Natural killer cell (primary cell): ENCODE measurements at regions not wholly inside any gene's neighbourhood (a gene's known extent, or its start where the extent isn't known, plus 50 kb on each side); places are given as distances from the start of the nearest gene placed in this dataset.

Experiments
- ATAC-seq, 3 donors: fragments of 150-1000 bp in 2 of 3; fragments of 200-7000 bp in 1 of 3; cut with Tn5 transposase; 1 replicate in 1 of 3; 2 replicates in 2 of 3; pipeline ENCODE4 v1.10.0; 2021; ENCODE audit warnings: mild to moderate bottlenecking in 2 of 3, moderate library complexity in 2 of 3
- DNase-seq, 2 donors: peaks; one replicate each; pipeline versions ENCODE4 v3.0.0 to v3.0.0-alpha.2; 2013 to 2021; ENCODE audit warnings: mixed read lengths in 1 of 2
- H3K27ac ChIP-seq: one replicate; pipeline ENCODE4 v1.5.1; 2013; ENCODE audit warnings: mild to moderate bottlenecking, low read length
- H3K27me3 ChIP-seq: one replicate; pipeline ENCODE4 v1.6.1; 2013; ENCODE audit warnings: low read length; ENCODE audit not compliant: control insufficient read depth, insufficient read depth
- H3K36me3 ChIP-seq: one replicate; pipeline ENCODE4 v1.6.1; 2013; ENCODE audit warnings: low read length; ENCODE audit not compliant: control insufficient read depth, insufficient read depth
- H3K4me1 ChIP-seq: one replicate; pipeline ENCODE4 v1.6.1; 2013; ENCODE audit warnings: low read length; ENCODE audit not compliant: control insufficient read depth, insufficient read depth
- H3K4me3 ChIP-seq: one replicate; pipeline ENCODE4 v1.5.1; 2013; ENCODE audit warnings: low read length
- H3K9me3 ChIP-seq: one replicate; pipeline ENCODE4 v1.6.1; 2013; ENCODE audit warnings: low read length; ENCODE audit not compliant: control insufficient read depth, insufficient read depth
- H3K27ac Mint-ChIP-seq, 2 donors: one replicate each; pipeline ENCODE4 v1.8.0; 2022; ENCODE audit warnings: mild to moderate bottlenecking in 2 of 2, mixed read lengths in 2 of 2, moderate library complexity in 1 of 2
- H3K27me3 Mint-ChIP-seq, 2 donors: one replicate each; pipeline ENCODE4 v1.8.0; 2022; ENCODE audit warnings: low read depth in 2 of 2, mixed read lengths in 2 of 2
- H3K36me3 Mint-ChIP-seq: one replicate; pipeline ENCODE4 v1.8.0; 2022; ENCODE audit warnings: mixed read lengths
- H3K4me1 Mint-ChIP-seq, 2 donors: one replicate each; pipeline ENCODE4 v1.8.0; 2022; ENCODE audit warnings: mixed read lengths in 2 of 2
- H3K4me3 Mint-ChIP-seq: one replicate; pipeline ENCODE4 v1.8.0; 2022; ENCODE audit warnings: mild to moderate bottlenecking, moderate library complexity, mixed read lengths
- H3K9me3 Mint-ChIP-seq, 2 donors: one replicate each; pipeline ENCODE4 v1.8.0; 2022; ENCODE audit warnings: mixed read lengths in 2 of 2
- WGBS: methylation state at CpG from one replicate; pipeline ENCODE4 v1.1.7; 2013; ENCODE audit warnings: missing lambda C conversion rate; ENCODE audit not compliant: insufficient coverage; 5-methylcytosine and 5-hydroxymethylcytosine counted together
- intact Hi-C: fragments of 100-400 bp; cut with micrococcal nuclease; formaldehyde crosslinking; loops from one replicate; pipeline ENCODE4 v1.14.2; 2022
- TF ChIP-seq, protein P1 (sequence below): fragments of 200-600 bp; IDR thresholded peaks from one replicate; pipeline ENCODE4 v1.8.0; 2022; ENCODE audit warnings: antibody characterized with exemption

DNA sequence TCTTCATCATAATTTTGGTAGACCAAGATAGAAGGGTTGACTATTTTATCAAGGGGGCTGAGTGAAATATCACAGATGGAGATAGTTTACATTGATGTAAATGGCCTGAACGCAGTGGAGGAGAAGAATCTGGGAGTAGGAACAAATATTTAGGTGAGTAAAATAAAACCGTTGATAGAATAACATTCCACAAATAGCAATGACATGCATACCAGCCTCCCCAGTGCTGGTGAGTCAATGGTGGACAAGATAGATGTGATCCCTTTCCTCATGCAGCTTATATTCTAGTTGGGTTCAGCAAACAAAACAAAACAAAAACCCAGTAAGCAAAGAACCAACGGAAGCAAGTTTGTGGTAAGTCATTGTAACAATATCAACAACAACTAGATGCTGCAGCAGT lies 385.2 kb downstream of the FAM170A start:
- H3K9me3 Mint-ChIP-seq: peaks cover 2 to 3% of the 10 kb centered on the region in 2 donors
- intact Hi-C loops: no loop called here

DNA sequence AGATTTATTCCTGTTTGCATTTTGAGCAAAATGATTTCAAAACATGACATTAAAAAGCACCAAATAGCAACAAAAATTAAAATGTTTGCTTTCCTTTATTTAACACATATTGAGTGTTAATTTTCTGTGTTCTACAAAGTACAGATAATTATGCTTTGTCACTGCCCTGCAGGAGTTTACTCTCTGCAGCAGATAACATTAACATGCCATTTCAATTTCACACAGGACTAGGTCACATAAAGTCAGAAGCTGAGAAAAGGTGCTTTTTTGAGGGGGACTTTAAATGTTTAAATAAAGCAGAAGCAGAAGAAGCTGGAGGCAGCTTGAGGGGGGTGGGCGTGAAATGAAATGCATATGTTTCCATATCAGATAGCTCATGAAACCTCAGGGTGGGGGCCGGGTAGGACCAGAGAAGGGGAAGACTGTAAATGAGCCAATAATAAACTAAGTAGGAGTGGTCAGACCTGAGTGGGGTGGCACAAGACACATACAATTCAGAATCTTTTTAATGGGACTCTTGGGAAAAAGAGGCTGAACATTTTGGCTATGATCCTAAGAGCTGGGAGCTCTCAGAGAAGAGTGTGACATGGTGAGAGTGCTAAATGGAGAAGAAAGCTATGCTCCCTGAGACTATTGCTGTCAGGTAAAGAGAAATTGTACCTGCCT lies 387.5 kb downstream of the FAM170A start:
- no peaks in the 10 kb centered on the region for H3K9me3 ChIP-seq
- no peak overlapping the region for H3K4me3 Mint-ChIP-seq
- H3K4me1 ChIP-seq: no peaks in the 10 kb centered on the region
- no peak overlapping the region for H3K27ac Mint-ChIP-seq
- TF ChIP-seq, protein P1, sequence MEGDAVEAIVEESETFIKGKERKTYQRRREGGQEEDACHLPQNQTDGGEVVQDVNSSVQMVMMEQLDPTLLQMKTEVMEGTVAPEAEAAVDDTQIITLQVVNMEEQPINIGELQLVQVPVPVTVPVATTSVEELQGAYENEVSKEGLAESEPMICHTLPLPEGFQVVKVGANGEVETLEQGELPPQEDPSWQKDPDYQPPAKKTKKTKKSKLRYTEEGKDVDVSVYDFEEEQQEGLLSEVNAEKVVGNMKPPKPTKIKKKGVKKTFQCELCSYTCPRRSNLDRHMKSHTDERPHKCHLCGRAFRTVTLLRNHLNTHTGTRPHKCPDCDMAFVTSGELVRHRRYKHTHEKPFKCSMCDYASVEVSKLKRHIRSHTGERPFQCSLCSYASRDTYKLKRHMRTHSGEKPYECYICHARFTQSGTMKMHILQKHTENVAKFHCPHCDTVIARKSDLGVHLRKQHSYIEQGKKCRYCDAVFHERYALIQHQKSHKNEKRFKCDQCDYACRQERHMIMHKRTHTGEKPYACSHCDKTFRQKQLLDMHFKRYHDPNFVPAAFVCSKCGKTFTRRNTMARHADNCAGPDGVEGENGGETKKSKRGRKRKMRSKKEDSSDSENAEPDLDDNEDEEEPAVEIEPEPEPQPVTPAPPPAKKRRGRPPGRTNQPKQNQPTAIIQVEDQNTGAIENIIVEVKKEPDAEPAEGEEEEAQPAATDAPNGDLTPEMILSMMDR: no peak
- no peak for DNase-seq
- no peaks in the 10 kb centered on the region for H3K36me3 ChIP-seq
- no peaks in the 10 kb centered on the region for H3K27me3 ChIP-seq
- no peaks in the 10 kb centered on the region for H3K27me3 Mint-ChIP-seq
- intact Hi-C loops: no loop called here
- no peak overlapping the region for H3K4me3 ChIP-seq
- no peaks in the 10 kb centered on the region for H3K36me3 Mint-ChIP-seq
- no peak overlapping the region for H3K27ac ChIP-seq
- H3K9me3 Mint-ChIP-seq: peaks cover 2 to 3% of the 10 kb centered on the region in 2 donors
- 67% methylated on average over 2 of the region's 2 CpGs for WGBS
- no peak for ATAC-seq
- H3K4me1 Mint-ChIP-seq: no peaks in the 10 kb centered on the region

More for the DNA sequence above, 385.2 kb downstream of the FAM170A start:
- no peak for ATAC-seq
- Mint-ChIP-seq H3K27ac (no peak overlapping the region), H3K4me1 (no peaks in the 10 kb centered on the region), H3K4me3 (no peak overlapping the region), H3K27me3 (no peaks in the 10 kb centered on the region), H3K36me3 (no peaks in the 10 kb centered on the region)
- no peak overlapping the region for H3K4me3 ChIP-seq
- no peak overlapping the region for H3K27ac ChIP-seq
- H3K4me1 ChIP-seq: no peaks in the 10 kb centered on the region
- DNase-seq: no peak
- WGBS: 100% methylated on average over 2 of the region's 3 CpGs
- TF ChIP-seq, protein P1: no peak
- H3K9me3 ChIP-seq: no peaks in the 10 kb centered on the region
- no peaks in the 10 kb centered on the region for H3K36me3 ChIP-seq
- no peaks in the 10 kb centered on the region for H3K27me3 ChIP-seq

DNA sequence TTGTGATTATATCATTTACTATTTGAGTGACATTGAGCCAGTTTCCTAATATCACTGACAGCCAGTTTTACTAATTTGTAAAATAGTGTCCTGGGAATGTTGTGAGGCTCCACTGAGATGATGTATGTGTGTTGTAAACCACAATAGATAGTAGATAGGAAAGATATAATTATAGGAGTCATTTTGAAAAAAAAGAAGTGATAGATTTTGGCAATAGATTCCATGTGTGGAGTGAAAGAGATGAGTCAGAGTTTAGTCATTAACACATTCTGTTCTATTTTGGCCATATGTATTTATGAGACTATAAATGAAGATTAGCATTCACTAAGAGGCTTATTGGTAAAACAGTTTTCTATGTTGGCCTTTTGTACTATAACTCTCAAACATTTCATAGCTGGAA lies 388.2 kb downstream of the FAM170A start:
- H3K27ac Mint-ChIP-seq: no peak overlapping the region
- TF ChIP-seq, protein P1: no peak
- Histone ChIP-seq H3K4me1 (no peaks in the 10 kb centered on the region), H3K4me3 (no peak overlapping the region), H3K36me3 (no peaks in the 10 kb centered on the region), H3K27me3 (no peaks in the 10 kb centered on the region), H3K27ac (no peak overlapping the region), H3K9me3 (no peaks in the 10 kb centered on the region)
- no peaks in the 10 kb centered on the region for H3K27me3 Mint-ChIP-seq
- DNase-seq (no peak), ATAC-seq (no peak)
- intact Hi-C loops: no loop called here
- no peaks in the 10 kb centered on the region for H3K36me3 Mint-ChIP-seq
- no peaks in the 10 kb centered on the region for H3K4me1 Mint-ChIP-seq
- peaks cover 2 to 5% of the 10 kb centered on the region in 2 donors for H3K9me3 Mint-ChIP-seq
- H3K4me3 Mint-ChIP-seq: no peak overlapping the region

DNA sequence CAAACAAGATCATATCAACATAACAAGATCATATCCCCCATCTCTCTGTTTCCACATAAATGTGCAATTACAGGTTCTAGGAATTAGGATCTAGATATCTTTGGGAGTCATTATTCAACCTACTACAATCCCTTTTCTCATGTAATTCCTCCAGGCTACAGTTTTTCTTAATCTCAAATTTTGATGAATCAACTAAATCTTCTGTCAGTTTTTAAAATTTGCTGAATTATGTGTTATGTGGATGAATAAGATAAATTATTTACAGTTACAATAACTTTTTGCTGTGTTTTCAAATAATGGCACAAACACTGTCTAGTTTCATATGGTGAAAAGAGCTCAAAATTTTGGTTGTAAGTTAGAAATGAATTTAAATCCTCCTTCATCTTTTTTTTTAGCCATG lies 405.8 kb downstream of the FAM170A start:
- ATAC-seq (no peak), DNase-seq (no peak)
- no peaks in the 10 kb centered on the region for H3K4me1 Mint-ChIP-seq
- peaks cover 4 to 20% of the 10 kb centered on the region in 2 donors for H3K9me3 Mint-ChIP-seq
- intact Hi-C loops: no loop called here
- no peak overlapping the region for H3K4me3 ChIP-seq
- no peaks in the 10 kb centered on the region for H3K36me3 Mint-ChIP-seq
- no peaks in the 10 kb centered on the region for H3K27me3 Mint-ChIP-seq
- H3K36me3 ChIP-seq: no peaks in the 10 kb centered on the region
- no peak overlapping the region for H3K4me3 Mint-ChIP-seq
- no peaks in the 10 kb centered on the region for H3K9me3 ChIP-seq
- no peak overlapping the region for H3K27ac ChIP-seq
- no peak overlapping the region for H3K27ac Mint-ChIP-seq
- H3K4me1 ChIP-seq: no peaks in the 10 kb centered on the region
- no peaks in the 10 kb centered on the region for H3K27me3 ChIP-seq
- TF ChIP-seq, protein P1: no peak
